ENCODE measurements at regions not wholly inside any gene's neighbourhood (a gene's known extent, or its start where the extent isn't known, plus 50 kb on each side); places are given as distances from the start of the nearest gene placed in this dataset.

GRCh38 chr11:127274328-127274676 is 273.7 kb upstream of the KIRREL3 start:
- no peak for TF ChIP-seq CTCF (IDR thresholded peaks at IDR 0.05; ENCODE audit: low read depth, low read length)
- no peak for TF ChIP-seq EZH2phosphoT487 (IDR thresholded peaks at IDR 0.05; ENCODE audit: low read depth)

Data from OCI-LY3 (cell line).